Mesendoderm (in vitro differentiated cells): ENCODE measurements at regions not wholly inside any gene's neighbourhood (a gene's known extent, or its start where the extent isn't known, plus 50 kb on each side); places are given as distances from the start of the nearest gene placed in this dataset.

Source experiments
- DNase-seq: peaks from one replicate; pipeline ENCODE4 v3.0.0; 2013
- H2AK5ac ChIP-seq: 2 replicates; pipeline ENCODE4 v1.6.1; 2013; ENCODE audit warnings: low read length, inconsistent platforms
- H2BK120ac ChIP-seq: 2 replicates; pipeline ENCODE4 v1.6.1; 2013; ENCODE audit warnings: low read depth, mild to moderate bottlenecking, low read length, moderate library complexity, mixed read lengths
- H2BK15ac ChIP-seq: replicated peaks from 2 replicates; pipeline ENCODE4 v1.6.1; 2013; ENCODE audit warnings: low read depth, mild to moderate bottlenecking, moderate library complexity
- H2BK5ac ChIP-seq: 2 replicates; pipeline ENCODE4 v1.6.1; 2013; ENCODE audit warnings: low read length, inconsistent platforms
- H3K18ac ChIP-seq: 2 replicates; pipeline ENCODE4 v1.6.1; 2013; ENCODE audit warnings: mild to moderate bottlenecking, low read length, mixed read lengths
- H3K23ac ChIP-seq: one replicate; pipeline ENCODE4 v1.6.1; 2013; ENCODE audit warnings: low read length
- H3K27ac ChIP-seq: 2 replicates; pipeline ENCODE4 v1.5.1; 2013; ENCODE audit warnings: low read depth, mild to moderate bottlenecking, inconsistent platforms, low read length, moderate library complexity
- H3K27me3 ChIP-seq: 2 replicates; pipeline ENCODE4 v1.6.1; 2013; ENCODE audit warnings: low read length, control low read depth, mild to moderate bottlenecking, inconsistent platforms; ENCODE audit not compliant: insufficient read depth, poor library complexity
- H3K36me3 ChIP-seq: 2 replicates; pipeline ENCODE4 v1.6.1; 2013; ENCODE audit warnings: low read length, inconsistent platforms; ENCODE audit not compliant: control insufficient read depth, insufficient read depth
- H3K4ac ChIP-seq: one replicate; pipeline ENCODE4 v1.6.1; 2013; ENCODE audit warnings: low read depth, mild to moderate bottlenecking, low read length, moderate library complexity
- H3K4me1 ChIP-seq: 2 replicates; pipeline ENCODE4 v1.6.1; 2013; ENCODE audit warnings: low read depth, low read length, inconsistent platforms; ENCODE audit not compliant: control insufficient read depth
- H3K4me2 ChIP-seq: 2 replicates; pipeline ENCODE4 v1.6.1; 2013; ENCODE audit warnings: low read length
- H3K4me3 ChIP-seq: 2 replicates; pipeline ENCODE4 v1.5.1; 2013; ENCODE audit warnings: mild to moderate bottlenecking, low read length
- H3K56ac ChIP-seq: one replicate; pipeline ENCODE4 v1.6.1; 2013; ENCODE audit warnings: low read length
- H3K79me1 ChIP-seq: 2 replicates; pipeline ENCODE4 v1.6.1; 2013; ENCODE audit warnings: low read length, inconsistent platforms
- H3K79me2 ChIP-seq: 2 replicates; pipeline ENCODE4 v1.6.1; 2013; ENCODE audit warnings: mild to moderate bottlenecking, low read length; ENCODE audit not compliant: control insufficient read depth, insufficient read depth
- H3K9ac ChIP-seq: 2 replicates; pipeline ENCODE4 v1.6.1; 2013; ENCODE audit warnings: low read length, inconsistent platforms
- H4K5ac ChIP-seq: one replicate; pipeline ENCODE4 v1.6.1; 2013; ENCODE audit warnings: low read length
- H4K8ac ChIP-seq: one replicate; pipeline ENCODE4 v1.6.1; 2013; ENCODE audit warnings: low read depth, mild to moderate bottlenecking, control low read depth, low read length, moderate library complexity
- WGBS: extraction: QIAGEN DNeasy Blood & Tissue Kit; methylation state at CpG from one replicate; pipeline ENCODE4 v1.1.7; 2013; ENCODE audit warnings: low lambda C conversion rate, missing lambda C conversion rate; ENCODE audit not compliant: insufficient coverage; ENCODE audit errors: extremely low coverage; 5-methylcytosine and 5-hydroxymethylcytosine counted together

DNA sequence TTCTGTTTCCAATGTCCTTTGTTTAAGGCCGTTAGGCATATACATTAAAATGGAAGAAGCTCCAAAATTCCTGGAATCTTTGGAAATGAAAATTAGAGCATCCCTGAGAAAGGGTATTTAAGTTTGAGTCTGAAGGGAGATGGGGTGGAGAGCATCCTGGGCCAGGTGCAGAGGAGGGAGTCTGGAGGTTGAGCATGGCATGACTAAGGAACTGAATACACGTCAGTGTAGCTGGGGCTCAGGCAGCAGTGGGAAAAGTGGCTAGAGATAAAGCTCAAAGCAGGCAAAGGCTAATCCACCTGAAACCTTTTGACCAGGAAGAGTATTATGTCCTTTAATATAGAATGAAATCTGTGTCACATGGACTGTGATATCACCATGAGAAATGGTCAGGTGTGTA is 669.0 kb upstream of the RBFOX1 start:
- Histone ChIP-seq H4K5ac (no peak overlapping the region), H2AK5ac (no peak overlapping the region), H2BK5ac (no peak overlapping the region), H3K4me1 (no peaks in the 10 kb centered on the region), H3K4me2 (no peak overlapping the region), H3K79me2 (no peaks in the 10 kb centered on the region), H3K4me3 (no peak overlapping the region), H3K27me3 (no peaks in the 10 kb centered on the region), H3K4ac (no peak overlapping the region), H2BK120ac (no peak overlapping the region), H3K9ac (no peak overlapping the region), H3K36me3 (no peaks in the 10 kb centered on the region), H3K27ac (no peak overlapping the region), H3K18ac (no peak overlapping the region), H3K79me1 (no peaks in the 10 kb centered on the region), H2BK15ac (no peak overlapping the region), H4K8ac (no peak overlapping the region), H3K23ac (no peak overlapping the region), H3K56ac (no peak overlapping the region)
- DNase-seq, result no peak
- no CpG with 5 or more reads among the region's 2 CpGs for WGBS

DNA sequence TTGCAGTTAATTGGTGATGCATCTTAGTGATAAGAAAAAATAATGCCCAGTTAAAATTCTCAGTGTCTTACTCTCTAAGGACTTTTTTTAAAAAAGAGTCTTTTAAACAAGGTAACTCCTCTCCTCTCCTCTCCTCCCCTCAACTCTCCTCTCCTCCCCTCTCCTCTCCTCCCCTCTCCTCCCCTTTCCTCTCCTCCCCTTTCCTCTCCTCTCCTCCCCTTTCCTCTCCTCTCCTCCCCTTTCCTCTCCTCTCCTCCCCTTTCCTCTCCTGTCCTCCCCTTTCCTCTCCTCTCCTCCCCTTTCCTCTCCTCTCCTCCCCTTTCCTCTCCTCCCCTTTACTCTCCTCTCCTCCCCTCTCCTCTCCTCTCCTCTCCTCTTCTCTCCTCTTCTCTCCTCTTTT is 675.9 kb upstream of the RBFOX1 start:
- H3K9ac ChIP-seq, result no peak overlapping the region
- H3K23ac ChIP-seq, result no peak overlapping the region
- no peaks in the 10 kb centered on the region for H3K27me3 ChIP-seq
- no peak for DNase-seq
- H4K5ac ChIP-seq, result no peak overlapping the region
- H3K27ac ChIP-seq, result no peak overlapping the region
- no peaks in the 10 kb centered on the region for H3K36me3 ChIP-seq
- no peak overlapping the region for H3K4ac ChIP-seq
- H2AK5ac ChIP-seq, result no peak overlapping the region
- no peak overlapping the region for H3K4me2 ChIP-seq
- H3K79me1 ChIP-seq, result no peaks in the 10 kb centered on the region
- H3K79me2 ChIP-seq, result no peaks in the 10 kb centered on the region
- no peak overlapping the region for H3K18ac ChIP-seq
- H2BK5ac ChIP-seq, result no peak overlapping the region
- no peak overlapping the region for H3K4me3 ChIP-seq
- H3K56ac ChIP-seq, result no peak overlapping the region
- no peak overlapping the region for H2BK120ac ChIP-seq
- no peak overlapping the region for H4K8ac ChIP-seq
- no peaks in the 10 kb centered on the region for H3K4me1 ChIP-seq
- no peak overlapping the region for H2BK15ac ChIP-seq

DNA sequence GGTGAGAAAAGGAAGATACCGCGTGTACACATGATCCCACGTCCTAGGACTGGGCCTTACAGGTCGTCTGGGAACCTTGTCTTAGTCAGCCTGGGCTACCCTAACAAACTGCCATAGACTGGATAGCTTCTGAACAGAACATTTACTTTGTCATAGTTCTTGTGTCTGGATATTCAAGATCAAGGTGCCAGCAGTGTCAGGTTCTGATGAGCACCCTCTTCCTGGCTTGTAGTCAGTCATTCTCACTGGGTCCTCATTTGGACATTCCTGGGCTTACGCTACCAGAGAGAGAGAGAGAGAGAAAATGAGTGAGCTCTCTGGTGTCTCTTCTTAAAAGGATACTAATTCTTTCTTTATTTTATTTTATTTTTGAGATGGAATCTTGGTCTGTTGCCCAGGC is 685.8 kb upstream of the RBFOX1 start:
- no peak overlapping the region for H2AK5ac ChIP-seq
- H3K56ac ChIP-seq, result no peak overlapping the region
- no peak overlapping the region for H3K27ac ChIP-seq
- no peak overlapping the region for H2BK5ac ChIP-seq
- no peak overlapping the region for H4K8ac ChIP-seq
- no peak overlapping the region for H2BK15ac ChIP-seq
- no peak for DNase-seq
- H2BK120ac ChIP-seq, result no peak overlapping the region
- no peak overlapping the region for H3K9ac ChIP-seq
- no peaks in the 10 kb centered on the region for H3K79me2 ChIP-seq
- H3K79me1 ChIP-seq, result no peaks in the 10 kb centered on the region
- peaks cover 4% of the 10 kb centered on the region for H3K4me1 ChIP-seq
- H3K36me3 ChIP-seq, result no peaks in the 10 kb centered on the region
- H3K4me2 ChIP-seq, result no peak overlapping the region
- H3K18ac ChIP-seq, result no peak overlapping the region
- H3K4ac ChIP-seq, result no peak overlapping the region
- H4K5ac ChIP-seq, result no peak overlapping the region
- no peak overlapping the region for H3K23ac ChIP-seq
- H3K4me3 ChIP-seq, result no peak overlapping the region
- WGBS, result no CpG with 5 or more reads among the region's 5 CpGs
- no peaks in the 10 kb centered on the region for H3K27me3 ChIP-seq

GRCh38 chr16:6645768-6646568 is 686.7 kb upstream of the RBFOX1 start:
- H3K4me3 ChIP-seq, result no peak overlapping the region
- no peaks in the 10 kb centered on the region for H3K27me3 ChIP-seq
- no peaks in the 10 kb centered on the region for H3K79me2 ChIP-seq
- H3K23ac ChIP-seq, result no peak overlapping the region
- no CpG with 5 or more reads among the region's 25 CpGs for WGBS
- no peaks in the 10 kb centered on the region for H3K79me1 ChIP-seq
- no peak overlapping the region for H3K4me2 ChIP-seq
- H3K56ac ChIP-seq, result no peak overlapping the region
- no peak overlapping the region for H3K4ac ChIP-seq
- no peak overlapping the region for H2BK5ac ChIP-seq
- no peak overlapping the region for H2BK120ac ChIP-seq
- H2BK15ac ChIP-seq, result no peak overlapping the region
- no peak overlapping the region for H4K8ac ChIP-seq
- no peak for DNase-seq
- H3K9ac ChIP-seq, result no peak overlapping the region
- H3K18ac ChIP-seq, result no peak overlapping the region
- no peak overlapping the region for H2AK5ac ChIP-seq
- no peak overlapping the region for H4K5ac ChIP-seq
- peaks cover 6% of the 10 kb centered on the region for H3K4me1 ChIP-seq
- no peak overlapping the region for H3K27ac ChIP-seq
- H3K36me3 ChIP-seq, result no peaks in the 10 kb centered on the region

GRCh38 chr16:6644916-6645315 is 687.7 kb upstream of the RBFOX1 start:
- no peak overlapping the region for H2AK5ac ChIP-seq
- H2BK15ac ChIP-seq, result no peak overlapping the region
- H3K18ac ChIP-seq, result no peak overlapping the region
- no peaks in the 10 kb centered on the region for H3K79me1 ChIP-seq
- no peak overlapping the region for H3K4ac ChIP-seq
- no peak overlapping the region for H3K4me3 ChIP-seq
- no peak overlapping the region for H4K5ac ChIP-seq
- no peak overlapping the region for H2BK5ac ChIP-seq
- no peak overlapping the region for H3K9ac ChIP-seq
- no peaks in the 10 kb centered on the region for H3K36me3 ChIP-seq
- no peak overlapping the region for H2BK120ac ChIP-seq
- H3K79me2 ChIP-seq, result no peaks in the 10 kb centered on the region
- H3K56ac ChIP-seq, result no peak overlapping the region
- H3K27me3 ChIP-seq, result no peaks in the 10 kb centered on the region
- no peak for DNase-seq
- H3K23ac ChIP-seq, result no peak overlapping the region
- H3K4me1 ChIP-seq, result peaks cover 6% of the 10 kb centered on the region
- H3K27ac ChIP-seq, result no peak overlapping the region
- H4K8ac ChIP-seq, result no peak overlapping the region
- no peak overlapping the region for H3K4me2 ChIP-seq
- WGBS, result no CpG with 5 or more reads among the region's 4 CpGs

- DNase-seq, result peak; percentile 59
- Histone ChIP-seq H3K18ac (no peak overlapping the region), H2AK5ac (no peak overlapping the region), H2BK120ac (no peak overlapping the region), H3K23ac (no peak overlapping the region), H3K56ac (no peak overlapping the region), H3K79me2 (no peaks in the 10 kb centered on the region), H3K4me2 (no peak overlapping the region), H3K4ac (no peak overlapping the region), H4K5ac (no peak overlapping the region), H3K4me3 (no peak overlapping the region), H2BK15ac (no peak overlapping the region), H4K8ac (no peak overlapping the region), H2BK5ac (no peak overlapping the region), H3K36me3 (no peaks in the 10 kb centered on the region), H3K27ac (no peak overlapping the region), H3K79me1 (no peaks in the 10 kb centered on the region), H3K27me3 (no peaks in the 10 kb centered on the region), H3K9ac (no peak overlapping the region), H3K4me1 (peaks cover 6% of the 10 kb centered on the region)
- no CpG with 5 or more reads among the region's 5 CpGs for WGBS
Measured at GRCh38 chr16:6643080-6643686, 689.5 kb upstream of the RBFOX1 start.
